Fibroblast of pulmonary artery (primary cell): ENCODE measurements at regions not wholly inside any gene's neighbourhood (a gene's known extent, or its start where the extent isn't known, plus 50 kb on each side); places are given as distances from the start of the nearest gene placed in this dataset.

Source experiments
- DNase-seq: peaks from one replicate; pipeline ENCODE4 v3.0.0-alpha.2; 2010; ENCODE audit warnings: low read depth
- H3K4me3 ChIP-seq: replicated peaks from 2 replicates; pipeline ENCODE4 v1.5.1; 2011; ENCODE audit warnings: low read depth, mild to moderate bottlenecking, control low read depth, low read length, moderate library complexity
- TF ChIP-seq, protein P1 (sequence below): IDR thresholded peaks from 2 replicates; pipeline ENCODE4 v1.5.1; 2011; ENCODE audit warnings: mild to moderate bottlenecking, control low read depth, low read length, inconsistent platforms; ENCODE audit errors: missing control alignments

- peak; percentile 64 for DNase-seq
- TF ChIP-seq, protein P1, sequence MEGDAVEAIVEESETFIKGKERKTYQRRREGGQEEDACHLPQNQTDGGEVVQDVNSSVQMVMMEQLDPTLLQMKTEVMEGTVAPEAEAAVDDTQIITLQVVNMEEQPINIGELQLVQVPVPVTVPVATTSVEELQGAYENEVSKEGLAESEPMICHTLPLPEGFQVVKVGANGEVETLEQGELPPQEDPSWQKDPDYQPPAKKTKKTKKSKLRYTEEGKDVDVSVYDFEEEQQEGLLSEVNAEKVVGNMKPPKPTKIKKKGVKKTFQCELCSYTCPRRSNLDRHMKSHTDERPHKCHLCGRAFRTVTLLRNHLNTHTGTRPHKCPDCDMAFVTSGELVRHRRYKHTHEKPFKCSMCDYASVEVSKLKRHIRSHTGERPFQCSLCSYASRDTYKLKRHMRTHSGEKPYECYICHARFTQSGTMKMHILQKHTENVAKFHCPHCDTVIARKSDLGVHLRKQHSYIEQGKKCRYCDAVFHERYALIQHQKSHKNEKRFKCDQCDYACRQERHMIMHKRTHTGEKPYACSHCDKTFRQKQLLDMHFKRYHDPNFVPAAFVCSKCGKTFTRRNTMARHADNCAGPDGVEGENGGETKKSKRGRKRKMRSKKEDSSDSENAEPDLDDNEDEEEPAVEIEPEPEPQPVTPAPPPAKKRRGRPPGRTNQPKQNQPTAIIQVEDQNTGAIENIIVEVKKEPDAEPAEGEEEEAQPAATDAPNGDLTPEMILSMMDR: no peak
- H3K4me3 ChIP-seq: no peak overlapping the region
These were observed 292.3 kb upstream of the ZPLD1 start for GRCh38 chr3:102142379-102143060.

GRCh38 chr3:102143536-102143935, 291.3 kb upstream of the ZPLD1 start:
- TF ChIP-seq, protein P1: no peak

GRCh38 chr3:102144063-102144462, 290.8 kb upstream of the ZPLD1 start:
- H3K4me3 ChIP-seq: no peak overlapping the region
- peak; percentile 52 for DNase-seq
- TF ChIP-seq, protein P1: no peak

More at GRCh38 chr3:102143536-102143935, 291.3 kb upstream of the ZPLD1 start:
- DNase-seq: no peak
- H3K4me3 ChIP-seq: no peak overlapping the region

- no peak overlapping the region for H3K4me3 ChIP-seq
- TF ChIP-seq, protein P1: no peak
- no peak for DNase-seq
These were observed 286.0 kb upstream of the ZPLD1 start for GRCh38 chr3:102148598-102149337.

GRCh38 chr3:102151935-102152334, 282.9 kb upstream of the ZPLD1 start:
- TF ChIP-seq, protein P1: no peak
- DNase-seq: no peak
- H3K4me3 ChIP-seq: no peak overlapping the region

DNA sequence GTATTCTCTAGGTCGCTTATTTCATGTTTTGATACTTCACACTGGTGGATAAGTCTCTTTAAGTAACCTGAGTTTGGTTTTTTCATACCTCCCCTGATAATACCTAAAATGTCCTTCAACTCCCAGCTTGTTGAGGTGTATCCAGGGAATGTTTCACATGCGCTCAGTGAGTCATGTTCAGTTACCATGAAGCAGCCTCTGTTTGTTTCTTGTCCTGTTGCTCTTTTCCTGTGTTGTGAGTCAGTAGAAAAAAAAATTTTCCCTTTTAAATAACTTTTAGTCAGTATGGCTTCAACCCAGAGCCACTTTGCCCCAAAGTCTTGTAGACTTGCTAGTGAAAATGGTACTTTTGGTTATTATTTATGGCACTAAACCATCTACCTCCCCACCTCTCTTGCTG, 278.4 kb upstream of the ZPLD1 start:
- peak; percentile 95 for DNase-seq
- TF ChIP-seq, protein P1: no peak
- H3K4me3 ChIP-seq: no peak overlapping the region
